Gastrocnemius medialis (tissue), 4 donors: ENCODE measurements at regions not wholly inside any gene's neighbourhood (a gene's known extent, or its start where the extent isn't known, plus 50 kb on each side); places are given as distances from the start of the nearest gene placed in this dataset.

ENCODE experiments used
- POLR2A ChIP-seq, 2 donors: fragments of 450-650 bp; IDR thresholded peaks; one replicate each; pipeline ENCODE4 v1.6.1; 2017; ENCODE audit warnings: antibody characterized with exemption in 2 of 2, mild to moderate bottlenecking in 2 of 2, moderate library complexity in 2 of 2
- TF ChIP-seq, protein P1 (sequence below), 5 experiments: fragments of 450-650 bp in 3 of 5; fragments of 200-600 bp in 2 of 5; sonication (generic) in 2 of 5; IDR thresholded peaks in 4 of 5; conservative IDR thresholded peaks in 1 of 5; 1 replicate in 4 of 5; 2 replicates in 1 of 5; pipeline ENCODE4 v1.5.1; 2016 to 2019; ENCODE audit warnings: antibody characterized with exemption in 5 of 5, mild to moderate bottlenecking in 3 of 5, moderate library complexity in 3 of 5

DNA sequence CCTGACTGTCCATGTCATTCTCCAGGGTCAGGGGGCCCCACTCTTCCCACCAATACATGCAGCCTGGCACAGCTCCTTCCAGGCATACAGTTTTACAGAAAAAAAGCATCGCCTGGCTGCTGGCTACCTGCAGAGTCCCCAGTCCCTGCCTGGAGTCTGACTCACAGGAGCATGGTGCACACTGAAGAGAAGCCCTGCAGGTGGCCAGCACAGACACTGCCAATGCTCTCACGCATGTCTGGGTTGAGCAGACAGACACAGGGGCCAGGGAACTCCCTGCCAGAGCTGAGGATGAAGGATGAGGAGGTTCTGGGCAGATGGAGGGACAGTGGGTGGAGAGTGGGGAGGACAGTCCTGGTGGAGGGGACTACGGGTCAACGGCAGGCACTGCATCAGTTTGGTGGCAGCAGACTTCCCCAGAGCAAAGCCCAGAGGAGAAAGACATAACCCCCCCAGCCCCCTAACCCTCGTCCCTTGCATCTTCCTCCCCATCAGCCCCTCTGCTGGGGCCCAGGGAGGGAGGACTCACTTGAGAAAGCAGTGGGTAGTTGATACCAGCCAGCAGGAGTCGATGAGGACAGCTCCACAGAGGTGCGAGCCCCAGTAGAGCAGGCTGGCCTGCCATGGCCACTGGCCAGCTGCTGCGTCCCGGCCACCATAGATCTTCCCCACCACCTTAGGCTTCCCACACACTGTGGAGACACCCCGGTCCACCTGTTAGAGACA lies 72.9 kb upstream of the SPTLC1 start:
- TF ChIP-seq, protein P1, sequence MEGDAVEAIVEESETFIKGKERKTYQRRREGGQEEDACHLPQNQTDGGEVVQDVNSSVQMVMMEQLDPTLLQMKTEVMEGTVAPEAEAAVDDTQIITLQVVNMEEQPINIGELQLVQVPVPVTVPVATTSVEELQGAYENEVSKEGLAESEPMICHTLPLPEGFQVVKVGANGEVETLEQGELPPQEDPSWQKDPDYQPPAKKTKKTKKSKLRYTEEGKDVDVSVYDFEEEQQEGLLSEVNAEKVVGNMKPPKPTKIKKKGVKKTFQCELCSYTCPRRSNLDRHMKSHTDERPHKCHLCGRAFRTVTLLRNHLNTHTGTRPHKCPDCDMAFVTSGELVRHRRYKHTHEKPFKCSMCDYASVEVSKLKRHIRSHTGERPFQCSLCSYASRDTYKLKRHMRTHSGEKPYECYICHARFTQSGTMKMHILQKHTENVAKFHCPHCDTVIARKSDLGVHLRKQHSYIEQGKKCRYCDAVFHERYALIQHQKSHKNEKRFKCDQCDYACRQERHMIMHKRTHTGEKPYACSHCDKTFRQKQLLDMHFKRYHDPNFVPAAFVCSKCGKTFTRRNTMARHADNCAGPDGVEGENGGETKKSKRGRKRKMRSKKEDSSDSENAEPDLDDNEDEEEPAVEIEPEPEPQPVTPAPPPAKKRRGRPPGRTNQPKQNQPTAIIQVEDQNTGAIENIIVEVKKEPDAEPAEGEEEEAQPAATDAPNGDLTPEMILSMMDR (IDR thresholded peaks at IDR 0.05 in 4 of 5, conservative IDR thresholded peaks at IDR 0.05 in 1 of 5): no peak
- no peak for TF ChIP-seq POLR2A (IDR thresholded peaks at IDR 0.05)
